LNCAP (cell line): ENCODE measurements at regions not wholly inside any gene's neighbourhood (a gene's known extent, or its start where the extent isn't known, plus 50 kb on each side); places are given as distances from the start of the nearest gene placed in this dataset.

Source experiments
- TF ChIP-seq, protein P1 (sequence below): fragments of 450-650 bp; IDR thresholded peaks from 2 replicates; pipeline ENCODE4 v1.5.1; 2017; ENCODE audit warnings: mild to moderate bottlenecking

DNA sequence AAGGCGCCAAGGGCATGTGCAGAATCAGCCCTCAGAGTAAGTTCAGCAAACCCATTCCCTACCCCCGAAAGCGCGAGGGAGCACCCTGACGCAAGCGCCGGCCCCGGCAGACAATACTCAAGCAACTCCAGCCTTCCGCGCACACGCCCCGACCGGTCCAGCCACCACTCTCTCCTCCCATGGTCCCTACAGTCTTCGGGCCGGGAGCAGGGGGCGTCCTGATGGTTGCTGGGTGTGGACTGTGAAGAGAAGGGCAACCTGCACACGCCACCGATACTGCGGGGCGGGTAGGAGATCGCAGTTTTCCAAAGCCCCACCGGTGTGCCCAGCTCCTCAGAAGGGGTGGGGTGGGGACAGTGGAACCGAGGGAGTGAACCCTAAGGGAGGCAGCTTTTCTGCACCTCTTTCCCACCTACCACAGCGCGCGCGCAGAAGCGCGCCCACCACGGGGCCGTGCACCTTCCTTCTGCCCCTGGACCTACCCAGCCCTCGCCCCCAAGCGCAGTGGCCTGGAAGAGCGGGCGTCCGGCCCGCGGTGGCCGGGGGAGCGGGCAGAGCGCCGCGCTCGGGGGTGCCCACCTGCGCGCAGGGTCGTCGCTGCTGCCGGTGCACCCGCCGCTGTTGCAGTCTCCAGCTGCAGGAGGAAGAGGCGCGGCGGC is 650.2 kb upstream of the DIPK2B start:
- TF ChIP-seq, protein P1, sequence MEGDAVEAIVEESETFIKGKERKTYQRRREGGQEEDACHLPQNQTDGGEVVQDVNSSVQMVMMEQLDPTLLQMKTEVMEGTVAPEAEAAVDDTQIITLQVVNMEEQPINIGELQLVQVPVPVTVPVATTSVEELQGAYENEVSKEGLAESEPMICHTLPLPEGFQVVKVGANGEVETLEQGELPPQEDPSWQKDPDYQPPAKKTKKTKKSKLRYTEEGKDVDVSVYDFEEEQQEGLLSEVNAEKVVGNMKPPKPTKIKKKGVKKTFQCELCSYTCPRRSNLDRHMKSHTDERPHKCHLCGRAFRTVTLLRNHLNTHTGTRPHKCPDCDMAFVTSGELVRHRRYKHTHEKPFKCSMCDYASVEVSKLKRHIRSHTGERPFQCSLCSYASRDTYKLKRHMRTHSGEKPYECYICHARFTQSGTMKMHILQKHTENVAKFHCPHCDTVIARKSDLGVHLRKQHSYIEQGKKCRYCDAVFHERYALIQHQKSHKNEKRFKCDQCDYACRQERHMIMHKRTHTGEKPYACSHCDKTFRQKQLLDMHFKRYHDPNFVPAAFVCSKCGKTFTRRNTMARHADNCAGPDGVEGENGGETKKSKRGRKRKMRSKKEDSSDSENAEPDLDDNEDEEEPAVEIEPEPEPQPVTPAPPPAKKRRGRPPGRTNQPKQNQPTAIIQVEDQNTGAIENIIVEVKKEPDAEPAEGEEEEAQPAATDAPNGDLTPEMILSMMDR: 0 out of 2 replicates have a peak, but pooled peaks have one; percentile 7

GRCh38 chrX:45850197-45850774 is 649.6 kb upstream of the DIPK2B start:
- TF ChIP-seq, protein P1: no peak

GRCh38 chrX:45849261-45849862 is 648.7 kb upstream of the DIPK2B start:
- TF ChIP-seq, protein P1: peak; percentile 41; the same call in 1 of the 2 replicates

- TF ChIP-seq, protein P1: no peak
Observed at GRCh38 chrX:45847961-45848360, 647.3 kb upstream of the DIPK2B start.

DNA sequence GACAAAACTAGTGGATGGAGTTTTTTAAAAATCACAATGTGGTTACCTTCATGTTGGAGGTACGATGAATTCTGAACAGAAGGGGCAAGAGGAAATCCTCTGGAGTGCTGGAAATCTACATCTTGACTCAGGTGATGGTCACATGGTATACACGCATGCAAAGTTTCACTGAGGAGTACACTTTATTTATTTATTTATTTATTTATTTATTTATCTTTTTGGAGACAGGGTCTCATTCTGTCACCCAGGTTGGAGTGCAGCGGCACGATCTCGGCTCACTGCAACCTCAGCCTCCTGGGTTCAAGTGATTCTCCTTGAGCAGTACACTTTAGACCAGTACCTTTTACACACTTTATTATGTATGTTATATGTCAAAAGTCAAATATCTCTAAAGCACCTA is 645.7 kb upstream of the DIPK2B start:
- TF ChIP-seq, protein P1: no peak

GRCh38 chrX:45845142-45845541 is 644.5 kb upstream of the DIPK2B start:
- TF ChIP-seq, protein P1: no peak

- TF ChIP-seq, protein P1: no peak
Observed at GRCh38 chrX:45843518-45843917, 642.8 kb upstream of the DIPK2B start.
